GM12878 (cell line): ENCODE measurements at regions not wholly inside any gene's neighbourhood (a gene's known extent, or its start where the extent isn't known, plus 50 kb on each side); places are given as distances from the start of the nearest gene placed in this dataset.

Source experiments
- ATAC-seq: fragments of 200-7000 bp; cut with Tn5 transposase; 3 replicates; pipeline ENCODE4 v1.9.1; 2020; ENCODE audit warnings: mild to moderate bottlenecking, moderate library complexity
- BruUV-seq: library from RNA; stranded (reverse); fragments of 400-500 nt; replicated peaks from 2 replicates; lab custom pipeline; 2021; lab: Mats Ljungman, UMichigan
- CTCF ChIA-PET: fragments of 300-600 bp; sonication (Branson Sonifier 250); formaldehyde crosslinking; extraction: SDS; loops from one replicate; lab custom pipeline; 2021; ENCODE audit warnings: inconsistent platforms; lab: Yijun Ruan, JAX
- POLR2A ChIA-PET: fragments of 350-600 bp; formaldehyde crosslinking; extraction: SDS; loops from one replicate; lab custom pipeline; 2021; ENCODE audit warnings: inconsistent platforms; lab: Charles Lee
- RAD21 ChIA-PET: fragments of 300-600 bp; sonication (Branson Sonifier 250); formaldehyde crosslinking; loops from one replicate; lab custom pipeline; 2023; ENCODE audit warnings: antibody characterized with exemption; ENCODE audit not compliant: unreplicated experiment; lab: Charles Lee
- SMC1A ChIA-PET: fragments of 300-600 bp; sonication (Branson Sonifier 250); formaldehyde crosslinking; loops from one replicate; lab custom pipeline; 2023; ENCODE audit not compliant: unreplicated experiment, uncharacterized antibody; lab: Charles Lee
- DNase-seq: peaks from one replicate; pipeline ENCODE4 v3.0.0-alpha.2; 2011; ENCODE audit warnings: low read depth, low spot score
- FAIRE-seq: peaks from 3 replicates; lab custom pipeline; 2011; peaks lifted over from hg19 to GRCh38; lab: Jason Lieb, UNC
- H2AFZ ChIP-seq: 2 replicates; pipeline ENCODE4 v1.6.0; 2011; ENCODE audit warnings: low read depth, low read length, control low read depth; ENCODE audit not compliant: control insufficient read depth
- H3K27ac ChIP-seq: 2 replicates; pipeline ENCODE4 v1.5.1; 2011; ENCODE audit warnings: control low read depth; ENCODE audit not compliant: control insufficient read depth, insufficient read depth
- H3K27me3 ChIP-seq, 2 experiments: replicated peaks in 1 of 2; 2 replicates each; pipeline versions ENCODE4 v1.6.0 to v1.6.1; 2011; ENCODE audit warnings: low read length in 1 of 2; ENCODE audit not compliant: control insufficient read depth in 2 of 2, insufficient read depth in 2 of 2
- H3K36me3 ChIP-seq, 2 experiments: 2 replicates each; pipeline ENCODE4 v1.5.1; 2011; ENCODE audit warnings: low read length in 1 of 2; ENCODE audit not compliant: control insufficient read depth in 2 of 2, insufficient read depth in 2 of 2
- H3K4me1 ChIP-seq: 2 replicates; pipeline ENCODE4 v1.6.1; 2011; ENCODE audit warnings: mild to moderate bottlenecking, low read length, moderate library complexity, mixed read lengths; ENCODE audit not compliant: control insufficient read depth, insufficient read depth
- H3K4me2 ChIP-seq: 2 replicates; pipeline ENCODE4 v1.6.0; 2011; ENCODE audit warnings: control low read depth; ENCODE audit not compliant: control insufficient read depth, insufficient read depth
- H3K4me3 ChIP-seq: fragments of 200-600 bp; sonication (generic); 2 replicates; pipeline ENCODE4 v1.5.1; 2016
- H3K79me2 ChIP-seq: 2 replicates; pipeline ENCODE4 v1.6.0; 2011; ENCODE audit warnings: low read length; ENCODE audit not compliant: control insufficient read depth, insufficient read depth
- H3K9ac ChIP-seq: 2 replicates; pipeline ENCODE4 v1.8.0; 2011; ENCODE audit warnings: low read length, control low read depth, mixed read lengths; ENCODE audit not compliant: control insufficient read depth, insufficient read depth
- H3K9me3 ChIP-seq: replicated peaks from 3 replicates; pipeline ENCODE4 v1.5.1; 2011; ENCODE audit warnings: mild to moderate bottlenecking, low read length; ENCODE audit not compliant: control insufficient read depth, insufficient read depth
- H4K20me1 ChIP-seq: 2 replicates; pipeline ENCODE4 v1.6.0; 2011; ENCODE audit not compliant: control insufficient read depth, insufficient read depth
- EGR1 ChIP-seq, 2 experiments: IDR thresholded peaks; 1 replicate in 1 of 2; 2 replicates in 1 of 2; pipeline ENCODE4 v1.6.1; 2011 to 2012; ENCODE audit warnings: low read depth in 2 of 2, low read length in 2 of 2, borderline replicate concordance in 1 of 2, mild to moderate bottlenecking in 1 of 2, moderate library complexity in 1 of 2
- FOXK2 ChIP-seq: fragments of 450-650 bp; IDR thresholded peaks from 2 replicates; pipeline ENCODE4 v1.6.1; 2017; ENCODE audit warnings: mild to moderate bottlenecking, moderate library complexity
- MTA2 ChIP-seq: fragments of 450-650 bp; IDR thresholded peaks from 2 replicates; pipeline ENCODE4 v1.6.1; 2016; ENCODE audit warnings: low read depth, mild to moderate bottlenecking, moderate library complexity
- MTA3 ChIP-seq: IDR thresholded peaks from 2 replicates; pipeline ENCODE4 v1.6.1; 2012; ENCODE audit warnings: low read length, inconsistent platforms, borderline replicate concordance
- NRF1 ChIP-seq: conservative IDR thresholded peaks from 2 replicates; pipeline ENCODE4 v1.6.1; 2011; ENCODE audit warnings: mild to moderate bottlenecking, low read depth, low read length, improper control_type of control experiment
- USF2 ChIP-seq: IDR thresholded peaks from 2 replicates; pipeline ENCODE4 v1.6.1; 2011; ENCODE audit warnings: low read depth, low read length, improper control_type of control experiment, borderline replicate concordance
- WGBS: methylation state at CpG from one replicate; pipeline ENCODE4 v1.1.6; 2016; ENCODE audit warnings: low lambda C conversion rate; ENCODE audit not compliant: insufficient replicate concordance, insufficient coverage; ENCODE audit errors: missing lambda C conversion rate; 5-methylcytosine and 5-hydroxymethylcytosine counted together
- in situ Hi-C: fragments of 300-500 bp; cut with MboI; formaldehyde crosslinking; loops from 9 replicates; pipeline ENCODE4 v1.14.3; 2018; ENCODE audit warnings: mixed read lengths
- intact Hi-C: fragments of 100-400 bp; cut with micrococcal nuclease; formaldehyde crosslinking; loops from one replicate; pipeline ENCODE4 v1.14.2; 2022; ENCODE audit not compliant: unreplicated experiment
- TF ChIP-seq, protein P1 (sequence below): fragments of 450-650 bp; IDR thresholded peaks from 2 replicates; pipeline ENCODE4 v1.6.1; 2017; ENCODE audit warnings: mild to moderate bottlenecking, moderate library complexity
- TF ChIP-seq, protein P2 (sequence below): IDR thresholded peaks from 2 replicates; pipeline ENCODE4 v1.6.1; 2012; ENCODE audit warnings: low read depth, low read length, improper control_type of control experiment

DNA sequence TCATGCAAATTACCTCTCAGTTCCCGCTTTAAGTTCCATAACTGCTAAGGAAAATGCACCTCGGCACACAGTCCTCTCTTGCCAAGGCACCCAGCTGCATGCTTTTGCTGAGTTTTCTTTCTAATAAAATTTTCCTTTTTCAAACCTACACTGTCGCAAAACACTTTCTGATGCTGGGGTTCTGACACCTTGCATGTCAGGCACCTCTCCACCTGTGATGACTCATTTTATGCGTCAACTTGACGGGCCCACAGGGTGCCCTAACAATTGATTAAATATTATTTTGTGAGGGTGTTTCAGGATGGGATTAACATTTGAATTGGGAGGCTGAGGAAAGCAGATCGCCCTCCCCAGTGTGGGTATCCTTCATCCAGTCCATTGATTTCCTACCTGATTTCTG lies 291.0 kb upstream of the STS start:
- FAIRE-seq (no peak), DNase-seq (no peak), ATAC-seq (no peak)
- ChIA-PET CTCF (no interaction called here), POLR2A (no interaction called here), RAD21 (no interaction called here), SMC1A (interaction anchor here (1.0 kb wide), 1 partner anchor 14 kb away, joined by 3 read pairs; no protein-coding TSS in a partner anchor)
- Histone ChIP-seq H3K36me3 (no peaks in the 10 kb centered on the region), H3K27me3 (no peaks in the 10 kb centered on the region), H3K4me1 (no peaks in the 10 kb centered on the region), H3K79me2 (no peaks in the 10 kb centered on the region), H4K20me1 (no peaks in the 10 kb centered on the region), H3K4me2 (no peak overlapping the region), H3K9me3 (no peaks in the 10 kb centered on the region; the same call in 2 of the 3 replicates), H3K27ac (no peak overlapping the region), H3K4me3 (no peak overlapping the region), H2AFZ (no peak overlapping the region), H3K9ac (no peak overlapping the region)
- no TSS peak for BruUV-seq
- intact Hi-C loops (loop anchor here (10.0 kb wide), 1 partner anchor 228 kb away; no protein-coding TSS in a partner anchor), in situ Hi-C loops (no loop called here)
- no peak for TF ChIP-seq FOXK2
- no peak for TF ChIP-seq NRF1
- no peak for TF ChIP-seq MTA2
- no peak for TF ChIP-seq EGR1 (IDR thresholded peaks at IDR 0.05; ENCODE audit: borderline replicate concordance in 1 of 2, low read depth in 2 of 2, low read length in 2 of 2)
- TF ChIP-seq, protein P1, sequence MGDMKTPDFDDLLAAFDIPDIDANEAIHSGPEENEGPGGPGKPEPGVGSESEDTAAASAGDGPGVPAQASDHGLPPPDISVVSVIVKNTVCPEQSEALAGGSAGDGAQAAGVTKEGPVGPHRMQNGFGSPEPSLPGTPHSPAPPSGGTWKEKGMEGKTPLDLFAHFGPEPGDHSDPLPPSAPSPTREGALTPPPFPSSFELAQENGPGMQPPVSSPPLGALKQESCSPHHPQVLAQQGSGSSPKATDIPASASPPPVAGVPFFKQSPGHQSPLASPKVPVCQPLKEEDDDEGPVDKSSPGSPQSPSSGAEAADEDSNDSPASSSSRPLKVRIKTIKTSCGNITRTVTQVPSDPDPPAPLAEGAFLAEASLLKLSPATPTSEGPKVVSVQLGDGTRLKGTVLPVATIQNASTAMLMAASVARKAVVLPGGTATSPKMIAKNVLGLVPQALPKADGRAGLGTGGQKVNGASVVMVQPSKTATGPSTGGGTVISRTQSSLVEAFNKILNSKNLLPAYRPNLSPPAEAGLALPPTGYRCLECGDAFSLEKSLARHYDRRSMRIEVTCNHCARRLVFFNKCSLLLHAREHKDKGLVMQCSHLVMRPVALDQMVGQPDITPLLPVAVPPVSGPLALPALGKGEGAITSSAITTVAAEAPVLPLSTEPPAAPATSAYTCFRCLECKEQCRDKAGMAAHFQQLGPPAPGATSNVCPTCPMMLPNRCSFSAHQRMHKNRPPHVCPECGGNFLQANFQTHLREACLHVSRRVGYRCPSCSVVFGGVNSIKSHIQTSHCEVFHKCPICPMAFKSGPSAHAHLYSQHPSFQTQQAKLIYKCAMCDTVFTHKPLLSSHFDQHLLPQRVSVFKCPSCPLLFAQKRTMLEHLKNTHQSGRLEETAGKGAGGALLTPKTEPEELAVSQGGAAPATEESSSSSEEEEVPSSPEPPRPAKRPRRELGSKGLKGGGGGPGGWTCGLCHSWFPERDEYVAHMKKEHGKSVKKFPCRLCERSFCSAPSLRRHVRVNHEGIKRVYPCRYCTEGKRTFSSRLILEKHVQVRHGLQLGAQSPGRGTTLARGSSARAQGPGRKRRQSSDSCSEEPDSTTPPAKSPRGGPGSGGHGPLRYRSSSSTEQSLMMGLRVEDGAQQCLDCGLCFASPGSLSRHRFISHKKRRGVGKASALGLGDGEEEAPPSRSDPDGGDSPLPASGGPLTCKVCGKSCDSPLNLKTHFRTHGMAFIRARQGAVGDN = no peak
- TF ChIP-seq MTA3 = no peak
- TF ChIP-seq USF2 = no peak
- TF ChIP-seq, protein P2, sequence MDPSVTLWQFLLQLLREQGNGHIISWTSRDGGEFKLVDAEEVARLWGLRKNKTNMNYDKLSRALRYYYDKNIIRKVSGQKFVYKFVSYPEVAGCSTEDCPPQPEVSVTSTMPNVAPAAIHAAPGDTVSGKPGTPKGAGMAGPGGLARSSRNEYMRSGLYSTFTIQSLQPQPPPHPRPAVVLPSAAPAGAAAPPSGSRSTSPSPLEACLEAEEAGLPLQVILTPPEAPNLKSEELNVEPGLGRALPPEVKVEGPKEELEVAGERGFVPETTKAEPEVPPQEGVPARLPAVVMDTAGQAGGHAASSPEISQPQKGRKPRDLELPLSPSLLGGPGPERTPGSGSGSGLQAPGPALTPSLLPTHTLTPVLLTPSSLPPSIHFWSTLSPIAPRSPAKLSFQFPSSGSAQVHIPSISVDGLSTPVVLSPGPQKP = no peak
- 18% methylated on average over 6 of the region's 6 CpGs for WGBS
